ENCODE measurements at regions not wholly inside any gene's neighbourhood (a gene's known extent, or its start where the extent isn't known, plus 50 kb on each side); places are given as distances from the start of the nearest gene placed in this dataset.
"Not testable (repeated sequence)": the region's sequence is repeated elsewhere in the genome, so short reads cannot be mapped to it uniquely, and the experiment has no call there.

- no peak for DNase-seq (ENCODE audit: low read depth in 1 of 2, low spot score in 1 of 2)
Observed at GRCh38 chr14:89469210-89470198, 52.5 kb upstream of the FOXN3 start.

- no peak for DNase-seq (ENCODE audit: low read depth in 1 of 2, low spot score in 1 of 2)
Observed at GRCh38 chr14:89468566-89468965, 51.5 kb upstream of the FOXN3 start.

GRCh38 chr14:89468030-89468429 lies 51.0 kb upstream of the FOXN3 start:
- DNase-seq (ENCODE audit: low read depth in 1 of 2, low spot score in 1 of 2), result not testable (repeated sequence)

DNA sequence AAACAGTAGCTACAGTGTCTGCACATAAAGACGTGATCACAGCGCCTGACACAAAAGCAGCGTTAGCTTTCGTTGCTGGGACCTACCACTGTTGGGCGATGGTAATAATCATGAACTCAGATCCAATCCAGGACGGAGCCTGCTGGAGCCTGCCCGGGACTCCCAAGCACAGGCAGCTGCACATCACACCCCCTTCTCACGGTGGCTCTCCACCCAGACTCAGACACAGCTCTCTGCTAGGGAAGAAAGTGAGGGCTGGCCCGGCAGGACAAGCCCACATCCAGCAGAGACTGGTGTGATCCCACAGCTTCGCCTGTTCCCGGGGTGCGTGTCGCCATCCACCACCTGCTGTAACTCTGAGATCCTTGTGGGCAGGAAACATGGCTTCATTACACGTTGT lies 49.9 kb upstream of the FOXN3 start:
- no peak for DNase-seq (ENCODE audit: low read depth in 1 of 2, low spot score in 1 of 2)
